HG03571 (cell line): ENCODE measurements at regions not wholly inside any gene's neighbourhood (a gene's known extent, or its start where the extent isn't known, plus 50 kb on each side); places are given as distances from the start of the nearest gene placed in this dataset.

Source experiments
- ATAC-seq: cut with Tn5 transposase; IDR thresholded peaks from one replicate; pipeline ENCODE4 v1.9.1; 2021; ENCODE audit not compliant: unreplicated experiment

DNA sequence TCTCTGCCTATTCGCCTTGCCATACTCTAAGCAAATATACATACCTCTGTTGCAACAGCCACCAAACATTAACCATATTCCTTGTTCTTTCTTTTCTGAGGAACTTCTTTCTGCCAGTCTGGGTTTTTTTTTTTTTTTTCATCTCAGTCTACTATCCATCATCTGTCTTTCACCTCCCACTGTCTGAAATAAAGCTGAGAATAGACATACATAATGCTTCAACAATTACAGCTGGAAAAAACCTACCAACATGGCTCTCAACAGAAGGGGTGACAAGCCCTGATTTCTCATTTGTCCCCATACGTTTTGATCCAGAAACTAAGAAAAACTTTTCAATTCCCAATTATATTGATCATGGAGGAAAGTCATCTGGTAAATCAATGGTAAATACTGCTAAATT lies 728.8 kb upstream of the POU3F3 start:
- ATAC-seq, result no peak

DNA sequence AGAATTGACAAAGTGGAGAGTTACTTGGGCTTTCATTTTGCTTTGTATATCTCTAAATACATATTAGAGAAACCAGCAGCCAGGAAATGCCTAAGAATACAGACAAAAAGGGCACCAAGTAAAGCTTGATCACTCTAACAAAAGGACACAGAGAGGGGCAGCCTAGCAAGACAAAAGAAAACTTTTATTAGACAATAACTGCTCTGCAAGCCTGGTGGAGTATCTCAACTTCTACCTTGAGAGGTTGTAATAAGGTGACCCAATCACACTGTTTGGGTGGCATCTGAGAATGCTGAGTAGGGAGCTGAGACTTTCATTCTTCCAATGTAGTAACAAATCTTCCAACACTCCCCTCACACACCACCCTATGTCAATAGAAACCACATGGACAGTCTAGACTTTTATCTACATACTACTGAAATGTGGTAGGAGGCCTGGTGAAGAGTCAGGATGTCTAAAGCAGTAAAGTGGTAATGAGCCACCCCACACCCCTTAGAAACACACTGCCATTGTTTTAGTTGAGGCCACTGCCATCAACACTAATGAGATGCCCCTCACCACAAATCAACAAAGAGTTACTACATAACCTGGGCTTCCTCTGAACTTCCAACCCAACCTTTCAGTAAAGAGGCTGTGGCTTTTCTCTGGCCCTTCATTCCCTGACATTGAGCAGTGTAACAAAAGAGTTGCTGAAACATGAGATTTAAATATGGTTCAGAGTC lies 726.7 kb upstream of the POU3F3 start:
- no peak for ATAC-seq

DNA sequence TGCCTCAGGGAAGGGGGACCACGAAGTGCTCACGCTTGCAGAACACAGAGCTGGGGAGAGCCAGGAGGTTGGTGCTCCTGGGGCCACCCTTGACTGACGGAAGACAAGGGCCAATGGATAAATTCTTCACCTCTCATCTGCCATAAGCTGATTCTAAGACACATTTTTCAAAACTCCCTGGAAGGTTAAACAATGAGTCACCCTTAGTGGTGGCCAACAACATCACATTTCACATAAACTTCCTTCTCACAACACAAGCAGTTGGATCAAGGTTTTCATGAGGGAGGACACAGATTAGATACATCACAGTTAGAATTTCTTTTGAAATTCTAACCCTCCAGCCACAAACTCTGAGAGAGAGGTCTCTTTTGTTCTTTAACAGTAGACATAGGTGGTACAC lies 713.6 kb upstream of the POU3F3 start:
- no peak for ATAC-seq

DNA sequence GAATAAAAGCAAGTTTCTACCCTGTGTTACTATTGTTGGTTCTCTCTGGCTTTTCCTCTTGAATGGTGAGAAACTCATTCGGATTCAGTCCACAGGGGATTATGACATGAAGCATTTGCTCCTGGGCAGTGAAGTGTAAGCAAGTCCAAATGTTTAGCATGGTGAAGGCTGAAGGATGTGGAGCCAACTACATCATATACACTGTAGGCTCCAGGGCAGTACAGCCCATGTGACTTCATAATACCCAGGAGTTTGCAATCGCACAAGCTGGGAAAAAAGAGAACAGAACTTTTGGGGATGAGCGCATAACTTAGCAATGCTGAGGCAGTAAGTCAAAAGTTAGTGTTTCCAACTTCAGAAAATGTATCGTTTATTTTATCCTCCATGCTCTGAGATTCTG lies 695.7 kb upstream of the POU3F3 start:
- no peak for ATAC-seq

GRCh38 chr2:104163611-104164130 lies 690.2 kb upstream of the POU3F3 start:
- no peak for ATAC-seq

DNA sequence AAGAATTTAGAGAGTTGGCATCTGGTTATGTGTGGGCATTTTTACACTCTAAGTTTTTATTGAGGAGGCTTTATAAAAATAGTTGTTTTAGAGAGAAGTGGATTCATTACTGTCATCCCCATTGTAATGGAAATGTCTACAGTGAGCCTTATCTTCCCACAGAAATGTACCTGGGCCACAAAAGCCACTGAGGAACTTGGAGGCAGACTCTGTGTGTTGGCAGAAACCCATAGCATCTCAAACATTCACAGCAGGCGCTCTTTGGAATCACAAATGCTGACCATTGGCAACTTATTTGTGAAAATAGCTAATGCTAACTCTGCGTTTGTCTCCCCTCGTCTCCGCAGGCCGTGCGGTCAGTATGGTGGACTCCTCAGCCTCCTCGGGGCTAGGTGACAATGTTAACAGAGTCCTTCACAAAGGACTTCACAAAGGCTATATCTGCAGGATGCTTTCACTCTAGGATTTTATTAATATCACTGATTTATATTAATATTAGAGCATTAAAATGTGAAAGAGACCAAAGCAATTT lies 689.1 kb upstream of the POU3F3 start:
- ATAC-seq, result no peak

- ATAC-seq, result no peak
These were observed 676.7 kb upstream of the POU3F3 start for GRCh38 chr2:104177179-104177578.

DNA sequence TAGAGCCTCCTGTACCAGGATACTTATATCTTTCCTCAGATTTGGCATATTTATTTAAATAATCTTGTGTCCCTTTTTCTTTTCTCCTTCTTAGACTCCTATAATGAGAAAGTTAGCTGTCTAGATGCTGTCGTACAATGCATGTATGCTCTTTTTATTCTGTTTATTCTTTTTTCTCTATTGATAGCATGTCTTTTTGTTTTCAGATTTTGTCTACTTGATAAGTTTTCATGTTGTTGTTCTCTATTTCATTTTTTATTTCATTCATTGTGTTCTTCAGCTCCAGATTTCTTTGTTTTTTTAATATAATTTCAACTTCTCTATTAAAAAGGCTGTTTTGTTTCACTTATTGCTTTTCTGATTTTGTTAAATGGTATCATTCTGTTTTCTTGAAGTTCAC lies 674.3 kb upstream of the POU3F3 start:
- ATAC-seq, result no peak

DNA sequence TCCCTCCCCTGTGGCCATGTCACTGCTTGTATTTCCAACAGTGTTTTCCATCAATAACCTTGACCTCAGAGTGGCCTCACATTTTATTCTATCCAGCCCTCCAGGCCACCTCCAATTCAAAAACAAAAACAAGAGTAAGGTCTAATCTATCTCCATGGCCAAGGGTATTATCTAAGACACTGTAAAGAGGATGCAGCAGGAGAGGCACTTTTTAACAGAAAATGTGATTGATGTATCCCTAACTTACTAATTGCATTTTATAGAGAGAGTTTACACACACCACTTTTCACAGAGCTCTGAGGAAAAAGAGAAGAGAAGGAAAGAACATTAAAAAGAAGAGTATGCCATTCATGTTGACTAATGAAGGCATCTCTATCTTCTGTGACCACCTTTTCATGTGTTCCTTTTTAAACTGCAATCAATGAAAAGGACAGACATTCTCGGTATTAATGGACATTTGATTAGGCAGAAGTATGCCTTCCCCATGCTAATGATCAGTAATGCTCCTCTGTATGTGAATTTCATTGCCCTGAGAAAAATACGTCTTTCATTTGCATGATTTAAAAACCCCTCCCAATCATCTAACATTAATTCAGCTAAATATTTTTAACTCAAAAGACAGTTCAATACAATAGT lies 653.3 kb upstream of the POU3F3 start:
- ATAC-seq, result no peak

DNA sequence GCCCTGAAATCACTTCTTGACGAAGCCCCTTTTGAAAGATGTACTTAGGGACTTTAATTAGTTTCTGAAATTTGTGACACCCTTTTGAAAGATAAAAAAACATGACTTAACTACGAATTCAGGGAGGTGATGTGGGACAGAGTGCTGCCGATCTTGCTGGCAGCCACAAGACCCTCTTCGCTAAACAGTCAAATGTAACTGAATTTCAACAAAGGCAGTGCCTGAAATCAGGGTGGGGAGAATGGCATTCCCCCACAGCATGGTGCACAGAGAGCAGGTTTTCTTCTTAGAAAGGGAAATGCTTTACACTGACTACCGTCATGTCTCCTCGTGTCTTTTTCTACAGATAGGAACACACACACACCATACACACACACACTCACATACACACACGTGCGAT lies 640.2 kb upstream of the POU3F3 start:
- ATAC-seq, result no peak

DNA sequence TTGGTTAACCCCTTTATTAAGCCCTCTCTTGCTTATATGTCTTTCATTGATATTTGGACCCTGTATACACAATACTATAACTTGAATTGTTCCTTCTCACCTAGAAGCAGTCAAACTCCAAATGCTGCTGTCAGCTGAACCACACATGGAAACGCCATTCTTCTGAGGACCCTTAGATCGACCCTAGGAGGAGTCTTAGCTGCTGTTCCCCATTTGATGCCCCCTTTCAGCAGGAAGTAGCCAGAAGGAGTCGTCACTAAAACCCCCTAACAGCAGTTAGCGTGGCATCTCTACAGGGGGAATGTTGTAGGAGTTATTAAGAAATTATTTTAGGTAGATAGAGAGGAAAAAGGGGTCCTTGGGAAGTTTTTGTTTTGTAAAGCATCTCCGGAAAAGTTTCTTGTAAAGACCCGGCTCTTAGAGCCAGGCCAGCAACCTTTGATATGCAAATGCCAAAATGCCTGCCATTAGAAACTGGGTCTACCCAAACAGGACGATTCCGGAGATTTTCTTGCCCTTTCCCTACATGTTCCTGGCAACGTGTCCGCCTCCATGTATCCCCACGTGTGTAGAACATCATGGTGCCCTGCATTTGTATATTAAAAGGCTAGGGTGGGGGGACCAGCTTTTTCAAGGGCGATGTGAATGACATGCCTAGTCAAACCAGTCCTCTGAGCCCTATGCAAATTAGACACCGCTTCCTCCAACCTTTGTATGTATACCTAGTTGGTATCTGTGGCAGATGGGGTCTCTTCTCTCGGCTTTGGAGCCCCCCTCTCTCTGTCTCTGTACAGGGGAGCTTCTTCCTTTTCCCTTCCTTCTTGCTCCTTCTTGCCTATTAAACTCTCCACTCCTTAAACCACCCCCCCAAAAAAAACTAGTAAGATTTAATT lies 638.4 kb upstream of the POU3F3 start:
- ATAC-seq, result no peak

- ATAC-seq, result no peak
These were observed 620.3 kb upstream of the POU3F3 start for GRCh38 chr2:104233591-104233990.

DNA sequence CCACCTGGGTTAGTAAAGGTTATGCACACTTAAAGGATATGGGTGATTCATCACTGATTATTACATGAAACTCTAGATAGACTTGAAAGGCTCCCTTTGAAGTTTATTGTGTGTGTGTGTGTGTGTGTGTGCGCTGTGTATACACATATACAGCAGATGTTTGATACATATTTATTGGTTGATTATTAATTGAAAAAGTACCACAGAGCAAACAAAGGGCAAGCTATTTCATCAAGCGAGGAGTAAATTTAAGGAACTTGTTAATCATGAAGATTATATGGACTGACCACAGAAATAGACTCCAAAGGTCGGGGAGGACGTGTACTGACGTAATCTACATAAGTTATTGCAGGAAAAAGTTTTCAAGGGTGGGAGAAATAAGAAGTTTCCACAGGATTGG lies 617.4 kb upstream of the POU3F3 start:
- no peak for ATAC-seq

DNA sequence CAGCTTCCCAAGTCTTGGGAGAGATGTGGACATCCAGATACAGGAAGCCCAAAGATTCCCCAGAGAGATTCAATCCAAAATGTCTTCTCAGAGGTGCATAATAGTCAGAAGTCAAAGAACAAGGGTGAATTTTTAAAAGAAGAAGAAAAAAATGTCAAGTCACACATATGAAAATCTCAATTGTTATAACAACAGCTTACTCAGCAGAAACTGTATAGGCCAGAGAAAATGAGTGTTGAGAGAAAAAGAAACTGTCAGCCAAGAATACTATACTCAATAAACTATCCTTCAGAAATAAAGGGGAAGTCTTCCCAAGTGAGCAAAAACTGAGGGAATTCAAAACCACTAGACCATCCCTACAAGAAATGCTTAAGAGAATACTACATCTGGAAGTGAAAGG lies 612.9 kb upstream of the POU3F3 start:
- no peak for ATAC-seq

DNA sequence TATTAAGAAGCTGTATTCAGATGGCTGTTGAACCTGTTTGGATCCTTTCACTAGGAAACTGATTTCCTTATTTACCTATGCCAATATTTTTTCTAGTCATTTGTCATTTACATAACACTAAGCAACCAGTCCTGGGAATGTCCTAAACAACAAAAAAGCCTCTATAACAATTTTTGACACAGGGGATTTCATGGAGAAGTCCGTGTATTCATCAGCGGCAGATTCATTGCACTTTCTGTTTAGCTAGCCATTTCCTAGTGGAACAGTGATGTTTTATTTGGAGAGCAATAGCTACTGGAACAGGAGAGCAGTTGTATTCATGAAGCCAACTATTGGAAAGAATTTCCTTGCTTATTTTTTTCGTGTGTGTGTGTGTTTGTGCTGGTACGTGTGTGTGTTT lies 604.3 kb upstream of the POU3F3 start:
- no peak for ATAC-seq

DNA sequence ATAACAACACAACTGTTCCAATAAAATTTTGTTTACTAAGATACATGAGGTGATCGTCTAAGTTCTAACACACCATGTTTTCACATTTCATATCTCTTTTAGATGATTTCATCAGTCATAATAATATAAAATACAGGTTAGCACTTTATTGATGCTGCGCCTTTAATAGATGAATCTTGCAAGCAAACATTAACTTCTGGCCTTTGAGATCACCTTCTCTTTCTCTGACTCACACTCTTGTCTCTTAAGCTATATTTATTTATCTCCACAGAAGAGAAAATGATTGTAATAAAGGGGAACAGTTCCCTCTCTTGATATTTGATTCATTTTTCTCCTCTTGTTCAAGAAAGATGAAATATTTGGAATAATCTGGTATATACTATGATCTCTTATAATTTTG lies 603.3 kb upstream of the POU3F3 start:
- no peak for ATAC-seq

DNA sequence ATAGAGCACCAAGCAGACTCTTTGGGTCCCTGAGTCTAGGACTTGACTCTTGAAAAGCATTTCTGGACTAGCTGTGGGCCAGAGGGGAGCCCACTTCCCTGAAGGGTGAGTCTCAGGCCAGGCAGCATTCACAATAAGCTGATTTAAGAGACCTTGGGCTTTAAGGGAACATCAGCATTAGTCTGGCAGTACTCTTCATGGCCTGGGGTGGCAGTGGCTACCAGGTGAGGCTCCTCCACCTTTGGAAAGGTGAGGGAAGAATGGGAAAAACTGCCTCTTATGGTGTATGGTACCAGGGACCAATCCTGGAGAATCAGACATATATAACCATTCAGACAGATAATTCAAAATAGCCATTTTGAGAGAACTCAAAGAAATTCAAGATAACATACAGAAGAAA lies 599.9 kb upstream of the POU3F3 start:
- ATAC-seq, result no peak

DNA sequence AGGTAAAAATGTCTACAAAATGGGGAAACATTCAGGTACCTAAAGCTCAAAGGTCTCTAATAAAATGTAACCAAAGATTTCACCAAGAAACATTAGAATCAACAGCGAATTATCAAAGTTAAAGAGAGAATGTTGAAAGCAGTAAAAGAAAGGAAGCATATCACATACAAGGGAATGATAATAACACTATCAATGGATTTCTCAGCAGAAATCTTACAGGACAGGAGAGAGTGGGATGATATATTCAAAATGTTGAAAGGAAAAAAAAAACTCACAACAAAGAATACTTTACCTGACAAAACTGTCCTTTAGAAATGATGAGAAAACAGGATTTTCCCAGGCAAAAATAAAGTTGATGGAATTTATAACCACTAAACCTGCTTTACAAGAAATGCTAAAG lies 591.2 kb upstream of the POU3F3 start:
- no peak for ATAC-seq

GRCh38 chr2:104279646-104280045 lies 574.3 kb upstream of the POU3F3 start:
- ATAC-seq, result no peak

- no peak for ATAC-seq
These were observed 573.7 kb upstream of the POU3F3 start for GRCh38 chr2:104280216-104280615.

DNA sequence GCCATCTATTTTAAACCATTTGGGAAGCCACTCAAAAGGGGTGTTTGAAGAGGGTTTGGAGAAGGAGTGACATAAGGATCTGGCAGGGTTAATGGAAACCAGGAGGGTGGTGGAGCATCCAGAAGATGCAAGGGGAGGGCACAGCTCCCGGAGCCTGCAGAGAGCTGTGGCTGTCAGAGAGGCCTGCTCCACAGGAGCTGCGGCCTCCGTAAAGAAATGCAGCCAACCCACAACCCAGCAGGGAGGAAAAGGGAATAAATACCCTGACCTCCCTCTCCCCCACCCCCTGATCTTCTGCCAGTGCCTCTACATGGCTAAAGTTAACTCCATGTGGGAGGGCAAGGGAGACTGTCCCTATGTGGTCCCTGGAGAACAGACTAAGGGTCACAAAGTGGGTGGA lies 567.1 kb upstream of the POU3F3 start:
- no peak for ATAC-seq
